ENCODE measurements at regions not wholly inside any gene's neighbourhood (a gene's known extent, or its start where the extent isn't known, plus 50 kb on each side); places are given as distances from the start of the nearest gene placed in this dataset.

DNA sequence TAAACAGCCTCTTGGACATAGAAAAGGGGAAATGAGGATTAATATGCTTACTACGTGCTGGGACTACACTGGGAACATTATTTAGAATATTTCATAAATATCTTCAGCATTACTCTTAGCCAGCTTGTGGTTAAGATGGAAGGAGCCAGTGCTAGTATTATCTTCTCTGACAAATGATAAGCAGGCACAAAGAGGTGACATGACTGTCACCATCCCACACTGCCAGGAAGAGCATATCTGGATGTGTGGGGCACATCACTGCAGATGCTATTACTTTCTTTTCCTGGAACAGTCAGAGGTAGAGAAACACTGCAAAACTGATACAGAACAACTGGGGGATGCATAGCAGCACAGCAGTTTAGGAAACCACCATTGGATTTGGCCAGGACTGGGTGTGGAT lies 281.0 kb upstream of the TNC start:
- TF ChIP-seq TAF1 (IDR thresholded peaks at IDR 0.05; ENCODE audit: low read depth) = no peak
- TF ChIP-seq CREB1 (IDR thresholded peaks at IDR 0.05; ENCODE audit: low read depth) = no peak
- no peak for TF ChIP-seq EGR1 (IDR thresholded peaks at IDR 0.05)
- no peak for TF ChIP-seq YY1 (IDR thresholded peaks at IDR 0.05; ENCODE audit: low read depth)
- TF ChIP-seq CEBPB (IDR thresholded peaks at IDR 0.05) = no peak
- no peak for TF ChIP-seq TCF12 (IDR thresholded peaks at IDR 0.05; ENCODE audit: low read depth)
- TF ChIP-seq RAD21 (IDR thresholded peaks at IDR 0.05; ENCODE audit: low read depth) = no peak
- TF ChIP-seq, protein P1, sequence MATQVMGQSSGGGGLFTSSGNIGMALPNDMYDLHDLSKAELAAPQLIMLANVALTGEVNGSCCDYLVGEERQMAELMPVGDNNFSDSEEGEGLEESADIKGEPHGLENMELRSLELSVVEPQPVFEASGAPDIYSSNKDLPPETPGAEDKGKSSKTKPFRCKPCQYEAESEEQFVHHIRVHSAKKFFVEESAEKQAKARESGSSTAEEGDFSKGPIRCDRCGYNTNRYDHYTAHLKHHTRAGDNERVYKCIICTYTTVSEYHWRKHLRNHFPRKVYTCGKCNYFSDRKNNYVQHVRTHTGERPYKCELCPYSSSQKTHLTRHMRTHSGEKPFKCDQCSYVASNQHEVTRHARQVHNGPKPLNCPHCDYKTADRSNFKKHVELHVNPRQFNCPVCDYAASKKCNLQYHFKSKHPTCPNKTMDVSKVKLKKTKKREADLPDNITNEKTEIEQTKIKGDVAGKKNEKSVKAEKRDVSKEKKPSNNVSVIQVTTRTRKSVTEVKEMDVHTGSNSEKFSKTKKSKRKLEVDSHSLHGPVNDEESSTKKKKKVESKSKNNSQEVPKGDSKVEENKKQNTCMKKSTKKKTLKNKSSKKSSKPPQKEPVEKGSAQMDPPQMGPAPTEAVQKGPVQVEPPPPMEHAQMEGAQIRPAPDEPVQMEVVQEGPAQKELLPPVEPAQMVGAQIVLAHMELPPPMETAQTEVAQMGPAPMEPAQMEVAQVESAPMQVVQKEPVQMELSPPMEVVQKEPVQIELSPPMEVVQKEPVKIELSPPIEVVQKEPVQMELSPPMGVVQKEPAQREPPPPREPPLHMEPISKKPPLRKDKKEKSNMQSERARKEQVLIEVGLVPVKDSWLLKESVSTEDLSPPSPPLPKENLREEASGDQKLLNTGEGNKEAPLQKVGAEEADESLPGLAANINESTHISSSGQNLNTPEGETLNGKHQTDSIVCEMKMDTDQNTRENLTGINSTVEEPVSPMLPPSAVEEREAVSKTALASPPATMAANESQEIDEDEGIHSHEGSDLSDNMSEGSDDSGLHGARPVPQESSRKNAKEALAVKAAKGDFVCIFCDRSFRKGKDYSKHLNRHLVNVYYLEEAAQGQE (IDR thresholded peaks at IDR 0.05; ENCODE audit: low read depth) = no peak
- TF ChIP-seq EP300 (IDR thresholded peaks at IDR 0.05; ENCODE audit: borderline replicate concordance) = no peak
- no peak for TF ChIP-seq NFIC (IDR thresholded peaks at IDR 0.05)
- TF ChIP-seq TEAD4 (IDR thresholded peaks at IDR 0.05) = no peak
